ENCODE measurements at regions not wholly inside any gene's neighbourhood (a gene's known extent, or its start where the extent isn't known, plus 50 kb on each side); places are given as distances from the start of the nearest gene placed in this dataset.

GRCh38 chr20:60638430-60639098 lies 613.5 kb upstream of the CDH4 start:
- ChIA-PET CTCF (ENCODE audit: unreplicated experiment) (no interaction called here), POLR2A (interaction anchor here (0.5 to 0.6 kb wide), 2 partner anchors 84 to 435 kb away, joined by 3 to 4 read pairs; no protein-coding TSS in a partner anchor)
- H3K9me2 ChIP-seq (ENCODE audit: insufficient read depth, low read length), result no peaks in the 10 kb centered on the region
- no peak for TF ChIP-seq CTCF (conservative IDR thresholded peaks at IDR 0.05; ENCODE audit: low read length)
- no peak for TF ChIP-seq EZH2phosphoT487 (IDR thresholded peaks at IDR 0.05; ENCODE audit: borderline replicate concordance, low read depth, low read length)
- no peaks in the 10 kb centered on the region for H3K79me2 ChIP-seq (ENCODE audit: insufficient read depth, low read depth, low read length)
- BruUV-seq (replicated peaks), result no TSS peak
- H3K4me1 ChIP-seq (ENCODE audit: insufficient read depth, low read length, poor library complexity, severe bottlenecking), result no peaks in the 10 kb centered on the region
- DNase-seq (ENCODE audit: low spot score), result no peak
- no peaks in the 10 kb centered on the region for H3K9me3 ChIP-seq (ENCODE audit: low read length)
- no peaks in the 10 kb centered on the region for H3K36me3 ChIP-seq (ENCODE audit: insufficient read depth, low read length)
- H3K4me3 ChIP-seq (ENCODE audit: low read depth, low read length, poor library complexity, severe bottlenecking), result no peak overlapping the region
- no peak overlapping the region for H2AFZ ChIP-seq (ENCODE audit: low read length)
- H3K27ac ChIP-seq (ENCODE audit: low read depth, low read length, poor library complexity, severe bottlenecking), result no peak overlapping the region
- intact Hi-C loops (cut with micrococcal nuclease; ENCODE audit: unreplicated experiment), result no loop called here
- H3K4me2 ChIP-seq (ENCODE audit: low read length), result no peak overlapping the region
- H4K20me1 ChIP-seq (ENCODE audit: insufficient read depth, low read length), result no peaks in the 10 kb centered on the region

GRCh38 chr20:60641879-60642447 lies 610.1 kb upstream of the CDH4 start:
- CTCF ChIA-PET (ENCODE audit: unreplicated experiment), result no interaction called here
- H3K4me3 ChIP-seq (ENCODE audit: low read depth, low read length, poor library complexity, severe bottlenecking), result no peak overlapping the region
- H3K9me2 ChIP-seq (ENCODE audit: insufficient read depth, low read length), result no peaks in the 10 kb centered on the region
- no peak overlapping the region for H2AFZ ChIP-seq (ENCODE audit: low read length)
- BruUV-seq (replicated peaks), result no TSS peak
- H3K9me3 ChIP-seq (ENCODE audit: low read length), result no peaks in the 10 kb centered on the region
- H3K36me3 ChIP-seq (ENCODE audit: insufficient read depth, low read length), result no peaks in the 10 kb centered on the region
- no peak overlapping the region for H3K27ac ChIP-seq (ENCODE audit: low read depth, low read length, poor library complexity, severe bottlenecking)
- no peak for TF ChIP-seq CTCF (conservative IDR thresholded peaks at IDR 0.05; ENCODE audit: low read length)
- TF ChIP-seq EZH2phosphoT487 (IDR thresholded peaks at IDR 0.05; ENCODE audit: borderline replicate concordance, low read depth, low read length), result no peak
- H3K4me1 ChIP-seq (ENCODE audit: insufficient read depth, low read length, poor library complexity, severe bottlenecking), result no peaks in the 10 kb centered on the region
- intact Hi-C loops (cut with micrococcal nuclease; ENCODE audit: unreplicated experiment), result no loop called here
- H3K4me2 ChIP-seq (ENCODE audit: low read length), result no peak overlapping the region
- no peaks in the 10 kb centered on the region for H4K20me1 ChIP-seq (ENCODE audit: insufficient read depth, low read length)
- POLR2A ChIA-PET, result no interaction called here
- no peaks in the 10 kb centered on the region for H3K79me2 ChIP-seq (ENCODE audit: insufficient read depth, low read depth, low read length)
- no peak for DNase-seq (ENCODE audit: low spot score)

- H3K9me2 ChIP-seq (ENCODE audit: insufficient read depth, low read length), result no peaks in the 10 kb centered on the region
- DNase-seq (ENCODE audit: low spot score), result no peak
- H3K27ac ChIP-seq (ENCODE audit: low read depth, low read length, poor library complexity, severe bottlenecking), result no peak overlapping the region
- no peak overlapping the region for H2AFZ ChIP-seq (ENCODE audit: low read length)
- BruUV-seq (replicated peaks), result no TSS peak
- TF ChIP-seq EZH2phosphoT487 (IDR thresholded peaks at IDR 0.05; ENCODE audit: borderline replicate concordance, low read depth, low read length) (no peak), CTCF (conservative IDR thresholded peaks at IDR 0.05; ENCODE audit: low read length) (no peak)
- H4K20me1 ChIP-seq (ENCODE audit: insufficient read depth, low read length), result no peaks in the 10 kb centered on the region
- no peaks in the 10 kb centered on the region for H3K4me1 ChIP-seq (ENCODE audit: insufficient read depth, low read length, poor library complexity, severe bottlenecking)
- H3K4me3 ChIP-seq (ENCODE audit: low read depth, low read length, poor library complexity, severe bottlenecking), result no peak overlapping the region
- ChIA-PET POLR2A (no interaction called here), CTCF (ENCODE audit: unreplicated experiment) (no interaction called here)
- no peaks in the 10 kb centered on the region for H3K9me3 ChIP-seq (ENCODE audit: low read length)
- H3K4me2 ChIP-seq (ENCODE audit: low read length), result no peak overlapping the region
- no peaks in the 10 kb centered on the region for H3K36me3 ChIP-seq (ENCODE audit: insufficient read depth, low read length)
- intact Hi-C loops (cut with micrococcal nuclease; ENCODE audit: unreplicated experiment), result no loop called here
- no peaks in the 10 kb centered on the region for H3K79me2 ChIP-seq (ENCODE audit: insufficient read depth, low read depth, low read length)
Observed at GRCh38 chr20:60642541-60642940, 609.5 kb upstream of the CDH4 start.

Measured in OCI-LY7 (cell line).